Liver (tissue), 8 donors: ENCODE measurements at regions not wholly inside any gene's neighbourhood (a gene's known extent, or its start where the extent isn't known, plus 50 kb on each side); places are given as distances from the start of the nearest gene placed in this dataset.

ENCODE experiments used
- DNase-seq: peaks from one replicate; pipeline ENCODE4 v3.0.0-alpha.2; 2017; ENCODE audit warnings: low spot score
- H3K27ac ChIP-seq, 2 donors: one replicate each; pipeline ENCODE4 v1.7.0; 2013; ENCODE audit warnings: inconsistent platforms in 2 of 2, low read length in 2 of 2, control low read depth in 1 of 2, low read depth in 1 of 2, mild to moderate bottlenecking in 1 of 2
- H3K27me3 ChIP-seq, 4 donors: one replicate each; pipeline versions ENCODE4 v1.6.1 to v1.7.0; 2013; ENCODE audit warnings: low read length in 3 of 4, inconsistent platforms in 1 of 4, mild to moderate bottlenecking in 1 of 4, moderate library complexity in 1 of 4; ENCODE audit not compliant: control insufficient read depth in 4 of 4, insufficient read depth in 4 of 4
- H3K36me3 ChIP-seq, 4 donors: one replicate each; pipeline versions ENCODE4 v1.6.1 to v1.7.0; 2013; ENCODE audit warnings: low read length in 3 of 4, mild to moderate bottlenecking in 3 of 4, low read depth in 1 of 4, moderate library complexity in 1 of 4; ENCODE audit not compliant: control insufficient read depth in 4 of 4, insufficient read depth in 3 of 4
- H3K4me1 ChIP-seq, 4 donors: one replicate each; pipeline versions ENCODE4 v1.6.1 to v1.7.0; 2013; ENCODE audit warnings: low read length in 3 of 4, mild to moderate bottlenecking in 3 of 4, moderate library complexity in 1 of 4; ENCODE audit not compliant: control insufficient read depth in 4 of 4, insufficient read depth in 4 of 4
- H3K4me3 ChIP-seq, 3 donors: one replicate each; pipeline versions ENCODE4 v1.6.1 to v1.7.0; 2013; ENCODE audit warnings: low read length in 3 of 3, control low read depth in 1 of 3, low read depth in 1 of 3, mild to moderate bottlenecking in 1 of 3
- H3K9ac ChIP-seq, 2 donors: one replicate each; pipeline ENCODE4 v1.7.0; 2013; ENCODE audit warnings: low read length in 2 of 2, mild to moderate bottlenecking in 2 of 2, moderate library complexity in 2 of 2, control low read depth in 1 of 2, low read depth in 1 of 2
- H3K9me3 ChIP-seq, 4 donors: one replicate each; pipeline versions ENCODE4 v1.6.1 to v1.7.0; 2013; ENCODE audit warnings: low read length in 3 of 4; ENCODE audit not compliant: control insufficient read depth in 4 of 4
- ATF3 ChIP-seq: IDR thresholded peaks from 2 replicates; pipeline ENCODE4 v1.6.1; 2016; ENCODE audit warnings: antibody characterized with exemption
- CTCF ChIP-seq: fragments of 150-350 bp; IDR thresholded peaks from 2 replicates; pipeline ENCODE4 v1.5.1; 2017; ENCODE audit warnings: improper control_type of control experiment, low read depth, low read length; ENCODE audit not compliant: missing input control
- EGR1 ChIP-seq, 2 donors: IDR thresholded peaks; 2 replicates each; pipeline ENCODE4 v1.6.1; 2016 to 2018; ENCODE audit warnings: antibody characterized with exemption in 2 of 2, low read depth in 2 of 2
- FOXA1 ChIP-seq: IDR thresholded peaks from 2 replicates; pipeline ENCODE4 v1.6.1; 2016; ENCODE audit warnings: antibody characterized with exemption
- FOXA2 ChIP-seq: IDR thresholded peaks from 2 replicates; pipeline ENCODE4 v1.6.1; 2016; ENCODE audit warnings: antibody characterized with exemption
- GABPA ChIP-seq, 2 donors: IDR thresholded peaks in 1 of 2; conservative IDR thresholded peaks in 1 of 2; 2 replicates each; pipeline ENCODE4 v1.6.1; 2016; ENCODE audit warnings: antibody characterized with exemption in 2 of 2, mild to moderate bottlenecking in 1 of 2, moderate library complexity in 1 of 2
- HNF4A ChIP-seq, 2 donors: conservative IDR thresholded peaks; 2 replicates each; pipeline ENCODE4 v1.6.1; 2016; ENCODE audit warnings: antibody characterized with exemption in 2 of 2, mild to moderate bottlenecking in 2 of 2
- HNF4G ChIP-seq: IDR thresholded peaks from 2 replicates; pipeline ENCODE4 v1.6.1; 2016; ENCODE audit warnings: antibody characterized with exemption
- JUND ChIP-seq, 2 donors: IDR thresholded peaks; 2 replicates each; pipeline ENCODE4 v1.6.1; 2016; ENCODE audit warnings: antibody characterized with exemption in 2 of 2
- MAX ChIP-seq: IDR thresholded peaks from 2 replicates; pipeline ENCODE4 v1.6.1; 2016; ENCODE audit warnings: antibody characterized with exemption
- NR2F2 ChIP-seq: IDR thresholded peaks from 2 replicates; pipeline ENCODE4 v1.6.1; 2016; ENCODE audit warnings: antibody characterized with exemption
- RAD21 ChIP-seq, 2 donors: IDR thresholded peaks; 2 replicates each; pipeline ENCODE4 v1.6.1; 2016; ENCODE audit warnings: antibody characterized with exemption in 2 of 2, mild to moderate bottlenecking in 2 of 2
- REST ChIP-seq: IDR thresholded peaks from 2 replicates; pipeline ENCODE4 v1.6.1; 2016; ENCODE audit warnings: antibody characterized with exemption, mild to moderate bottlenecking
- RXRA ChIP-seq, 2 donors: IDR thresholded peaks; 2 replicates each; pipeline ENCODE4 v1.6.1; 2017 to 2018; ENCODE audit warnings: antibody characterized with exemption in 2 of 2, mild to moderate bottlenecking in 1 of 2
- SP1 ChIP-seq: IDR thresholded peaks from 2 replicates; pipeline ENCODE4 v1.6.1; 2018; ENCODE audit warnings: antibody characterized with exemption, mild to moderate bottlenecking
- TAF1 ChIP-seq: conservative IDR thresholded peaks from 2 replicates; pipeline ENCODE4 v1.6.1; 2016; ENCODE audit warnings: antibody characterized with exemption, mild to moderate bottlenecking
- YY1 ChIP-seq: IDR thresholded peaks from 2 replicates; pipeline ENCODE4 v1.6.1; 2016; ENCODE audit warnings: antibody characterized with exemption, mild to moderate bottlenecking
- ZBTB33 ChIP-seq: IDR thresholded peaks from 2 replicates; pipeline ENCODE4 v1.6.1; 2016; ENCODE audit warnings: antibody characterized with exemption
- WGBS: extraction: QIAGEN DNeasy Blood & Tissue Kit; methylation state at CpG from one replicate; pipeline ENCODE4 v1.1.7; 2013; 5-methylcytosine and 5-hydroxymethylcytosine counted together
- donor health status: healthy.
- donor health status: healthy.
- donor health status: healthy.
- donor health status: healthy.
- donor health status: healthy.

- Histone ChIP-seq H3K9ac (no peak overlapping the region), H3K27ac (no peak overlapping the region), H3K4me3 (no peak overlapping the region), H3K27me3 (no peaks in the 10 kb centered on the region), H3K4me1 (no peaks in the 10 kb centered on the region), H3K36me3 (no peaks in the 10 kb centered on the region), H3K9me3 (no peaks in the 10 kb centered on the region)
- TF ChIP-seq TAF1 = no peak
- no peak for TF ChIP-seq NR2F2
- no peak for TF ChIP-seq MAX
- no peak for TF ChIP-seq YY1
- TF ChIP-seq CTCF = no peak
- TF ChIP-seq GABPA (IDR thresholded peaks at IDR 0.05 in 1 of 2, conservative IDR thresholded peaks at IDR 0.05 in 1 of 2) = no peak
- no peak for TF ChIP-seq ZBTB33
- TF ChIP-seq SP1 = no peak
- TF ChIP-seq HNF4A (conservative IDR thresholded peaks at IDR 0.05) = no peak
- 87% methylated on average over 12 of the region's 12 CpGs for WGBS
- DNase-seq = no peak
Measured at GRCh38 chr13:40187324-40187795, 479.1 kb downstream of the FOXO1 start.

GRCh38 chr13:40187841-40188591 is 478.4 kb downstream of the FOXO1 start:
- DNase-seq = no peak
- Histone ChIP-seq H3K36me3 (no peaks in the 10 kb centered on the region), H3K27me3 (no peaks in the 10 kb centered on the region), H3K4me3 (no peak overlapping the region), H3K9me3 (no peaks in the 10 kb centered on the region), H3K27ac (no peak overlapping the region), H3K4me1 (no peaks in the 10 kb centered on the region), H3K9ac (no peak overlapping the region)
- no peak for TF ChIP-seq ZBTB33
- TF ChIP-seq HNF4A (conservative IDR thresholded peaks at IDR 0.05) = no peak
- no peak for TF ChIP-seq SP1
- TF ChIP-seq HNF4G = no peak
- TF ChIP-seq FOXA2 = no peak
- TF ChIP-seq RXRA (IDR thresholded peaks at IDR 0.05) = no peak
- no peak for TF ChIP-seq CTCF
- TF ChIP-seq TAF1 = no peak
- no peak for TF ChIP-seq MAX
- no peak for TF ChIP-seq ATF3
- TF ChIP-seq NR2F2 = no peak
- TF ChIP-seq EGR1 (IDR thresholded peaks at IDR 0.05; ENCODE audit: low read depth in 2 of 2) = no peak
- no peak for TF ChIP-seq RAD21 (IDR thresholded peaks at IDR 0.05)
- no peak for TF ChIP-seq FOXA1
- no peak for TF ChIP-seq YY1
- TF ChIP-seq REST = no peak
- TF ChIP-seq GABPA (IDR thresholded peaks at IDR 0.05 in 1 of 2, conservative IDR thresholded peaks at IDR 0.05 in 1 of 2) = no peak
- no peak for TF ChIP-seq JUND (IDR thresholded peaks at IDR 0.05)
- WGBS = 90% methylated on average over 27 of the region's 27 CpGs
